Hematopoietic multipotent progenitor cell (in vitro differentiated cells): ENCODE measurements at regions not wholly inside any gene's neighbourhood (a gene's known extent, or its start where the extent isn't known, plus 50 kb on each side); places are given as distances from the start of the nearest gene placed in this dataset.

Experiments
- DNase-seq, 3 donors: peaks; one replicate each; pipeline ENCODE4 v3.0.0-alpha.2; 2011 to 2015; ENCODE audit warnings: low read depth in 2 of 3, low spot score in 2 of 3

- peak in 1 of 3 donors; percentile 9 for DNase-seq
Observed at GRCh38 chr5:175765858-175766257, 105.5 kb upstream of the CPLX2 start.

- DNase-seq, result no peak
Observed at GRCh38 chr5:175766963-175767362, 104.4 kb upstream of the CPLX2 start.

- DNase-seq, result no peak
Observed at GRCh38 chr5:175772747-175773533, 98.4 kb upstream of the CPLX2 start.

GRCh38 chr5:175773534-175774070 is 97.8 kb upstream of the CPLX2 start:
- DNase-seq, result no peak

GRCh38 chr5:175775416-175775815 is 96.0 kb upstream of the CPLX2 start:
- DNase-seq, result no peak

GRCh38 chr5:175778951-175779503 is 92.4 kb upstream of the CPLX2 start:
- no peak for DNase-seq

GRCh38 chr5:175783739-175784138 is 87.6 kb upstream of the CPLX2 start:
- DNase-seq, result no peak

- no peak for DNase-seq
Observed at GRCh38 chr5:175784230-175784629, 87.1 kb upstream of the CPLX2 start.

- DNase-seq, result no peak
Observed at GRCh38 chr5:175785681-175786080, 85.7 kb upstream of the CPLX2 start.

GRCh38 chr5:175788155-175788787 is 83.1 kb upstream of the CPLX2 start:
- no peak for DNase-seq

- no peak for DNase-seq
Observed at GRCh38 chr5:175789670-175790069, 81.7 kb upstream of the CPLX2 start.

- DNase-seq, result no peak
Observed at GRCh38 chr5:175790796-175791195, 80.6 kb upstream of the CPLX2 start.

GRCh38 chr5:175795959-175796358 is 75.4 kb upstream of the CPLX2 start:
- no peak for DNase-seq

GRCh38 chr5:175796536-175797499 is 74.6 kb upstream of the CPLX2 start:
- DNase-seq, result peak; percentile 46 to 89 (median 88)

GRCh38 chr5:175797521-175798038 is 73.8 kb upstream of the CPLX2 start:
- no peak for DNase-seq

GRCh38 chr5:175798626-175799025 is 72.8 kb upstream of the CPLX2 start:
- DNase-seq, result no peak

- DNase-seq, result no peak
Observed at GRCh38 chr5:175800656-175801081, 70.7 kb upstream of the CPLX2 start.

- DNase-seq, result no peak
Observed at GRCh38 chr5:175802361-175802760, 69.0 kb upstream of the CPLX2 start.

- no peak for DNase-seq
Observed at GRCh38 chr5:175803254-175803653, 68.1 kb upstream of the CPLX2 start.

- no peak for DNase-seq
Observed at GRCh38 chr5:175803736-175804454, 67.5 kb upstream of the CPLX2 start.
